SU-DHL-6 (cell line): ENCODE measurements at regions not wholly inside any gene's neighbourhood (a gene's known extent, or its start where the extent isn't known, plus 50 kb on each side); places are given as distances from the start of the nearest gene placed in this dataset.

Source experiments
- H2AFZ ChIP-seq: fragments of 200-600 bp; sonication (generic); 2 replicates; pipeline ENCODE4 v1.6.1; 2014; ENCODE audit warnings: low read depth, mild to moderate bottlenecking, moderate library complexity, mixed read lengths, antibody characterized with exemption, low read length; ENCODE audit not compliant: severe bottlenecking
- H3F3A ChIP-seq: fragments of 200-600 bp; shearing (Covaris generic); 2 replicates; pipeline ENCODE4 v1.6.0; 2016; ENCODE audit warnings: antibody characterized with exemption, mild to moderate bottlenecking; ENCODE audit not compliant: insufficient read depth
- H3K27ac ChIP-seq: fragments of 200-600 bp; sonication (generic); 2 replicates; pipeline ENCODE4 v1.5.1; 2016; ENCODE audit warnings: low read depth, mild to moderate bottlenecking, low read length, moderate library complexity, mixed read lengths
- H3K27me3 ChIP-seq: fragments of 200-600 bp; sonication (generic), shearing (Covaris generic); 2 replicates; pipeline ENCODE4 v1.6.0; 2014; ENCODE audit warnings: mild to moderate bottlenecking, low read length
- H3K36me3 ChIP-seq: fragments of 200-600 bp; sonication (generic); 2 replicates; pipeline ENCODE4 v1.6.1; 2014; ENCODE audit warnings: mild to moderate bottlenecking, low read length, mixed read lengths
- H3K4me2 ChIP-seq: fragments of 300-600, 200-600 bp; shearing (Covaris generic), sonication (generic); 2 replicates; pipeline ENCODE4 v1.6.0; 2014; ENCODE audit warnings: low read length, low read depth, mild to moderate bottlenecking; ENCODE audit not compliant: poor library complexity, severe bottlenecking
- H3K4me3 ChIP-seq: fragments of 200-600 bp; sonication (generic); 2 replicates; pipeline ENCODE4 v1.5.1; 2014; ENCODE audit warnings: antibody characterized with exemption, low read length, mild to moderate bottlenecking, mixed read lengths; ENCODE audit not compliant: insufficient read depth, poor library complexity, severe bottlenecking
- H3K79me2 ChIP-seq: fragments of 200-600 bp; sonication (generic); 2 replicates; pipeline ENCODE4 v1.6.1; 2014; ENCODE audit warnings: mild to moderate bottlenecking, low read length, moderate library complexity; ENCODE audit not compliant: insufficient read depth
- H3K9ac ChIP-seq: fragments of 200-600 bp; sonication (generic); 2 replicates; pipeline ENCODE4 v1.7.0; 2014; ENCODE audit warnings: mild to moderate bottlenecking, low read length
- H3K9me2 ChIP-seq: fragments of 200-600 bp; sonication (generic); replicated peaks from 2 replicates; pipeline ENCODE4 v1.6.1; 2014; ENCODE audit warnings: low read length; ENCODE audit not compliant: insufficient read depth
- H3K9me3 ChIP-seq: fragments of 200-600 bp; sonication (generic); 2 replicates; pipeline ENCODE4 v1.6.1; 2014; ENCODE audit warnings: low read length, mixed read lengths; ENCODE audit not compliant: insufficient read depth
- H4K20me1 ChIP-seq: fragments of 200-600 bp; sonication (generic); 2 replicates; pipeline ENCODE4 v1.6.1; 2014; ENCODE audit warnings: low read depth, mild to moderate bottlenecking, antibody characterized with exemption, low read length, moderate library complexity, mixed read lengths
- CTCF ChIP-seq: fragments of 200-600 bp; sonication (generic); IDR thresholded peaks from one replicate; pipeline ENCODE4 v1.5.1; 2017; ENCODE audit warnings: antibody characterized with exemption, mild to moderate bottlenecking, low read length, moderate library complexity; ENCODE audit not compliant: insufficient read depth, poor library complexity, severe bottlenecking
- EZH2phosphoT487 ChIP-seq: fragments of 200-600 bp; sonication (generic), shearing (Covaris generic); conservative IDR thresholded peaks from 2 replicates; pipeline ENCODE4 v1.6.1; 2018; ENCODE audit warnings: mild to moderate bottlenecking, antibody characterized with exemption, low read length, moderate library complexity, mixed read lengths

GRCh38 chr13:22789916-22790315 lies 390.9 kb upstream of the SGCG start:
- Histone ChIP-seq H3K79me2 (no peaks in the 10 kb centered on the region), H3K27ac (no peak overlapping the region), H3K9ac (no peak overlapping the region), H3K9me2 (no peaks in the 10 kb centered on the region), H3K9me3 (no peaks in the 10 kb centered on the region), H3K27me3 (no peaks in the 10 kb centered on the region), H3K4me2 (no peak overlapping the region), H3K36me3 (no peaks in the 10 kb centered on the region), H3F3A (no peaks in the 10 kb centered on the region), H3K4me3 (no peak overlapping the region), H4K20me1 (no peaks in the 10 kb centered on the region), H2AFZ (no peak overlapping the region)
- TF ChIP-seq EZH2phosphoT487 (no peak), CTCF (no peak)

- Histone ChIP-seq H3K9me2 (no peaks in the 10 kb centered on the region), H3K9me3 (no peaks in the 10 kb centered on the region), H3K79me2 (no peaks in the 10 kb centered on the region), H3K27ac (no peak overlapping the region), H3K9ac (no peak overlapping the region), H2AFZ (no peak overlapping the region), H3K36me3 (no peaks in the 10 kb centered on the region), H4K20me1 (no peaks in the 10 kb centered on the region), H3K27me3 (no peaks in the 10 kb centered on the region), H3F3A (no peaks in the 10 kb centered on the region), H3K4me2 (no peak overlapping the region), H3K4me3 (no peak overlapping the region)
- TF ChIP-seq EZH2phosphoT487 (no peak), CTCF (no peak)
Measured at GRCh38 chr13:22793598-22794134, 387.1 kb upstream of the SGCG start.

GRCh38 chr13:22800526-22801401 lies 380.0 kb upstream of the SGCG start:
- H3K4me2 ChIP-seq, result no peak overlapping the region
- H3K9me2 ChIP-seq, result no peaks in the 10 kb centered on the region
- TF ChIP-seq CTCF (no peak), EZH2phosphoT487 (no peak)
- H3K36me3 ChIP-seq, result no peaks in the 10 kb centered on the region
- no peak overlapping the region for H2AFZ ChIP-seq
- H3K27ac ChIP-seq, result no peak overlapping the region
- no peaks in the 10 kb centered on the region for H3K9me3 ChIP-seq
- H3K79me2 ChIP-seq, result no peaks in the 10 kb centered on the region
- H3K4me3 ChIP-seq, result no peak overlapping the region
- H3F3A ChIP-seq, result no peaks in the 10 kb centered on the region
- H3K27me3 ChIP-seq, result no peaks in the 10 kb centered on the region
- no peak overlapping the region for H3K9ac ChIP-seq
- H4K20me1 ChIP-seq, result no peaks in the 10 kb centered on the region
